ENCODE measurements at regions not wholly inside any gene's neighbourhood (a gene's known extent, or its start where the extent isn't known, plus 50 kb on each side); places are given as distances from the start of the nearest gene placed in this dataset.
"Not testable (repeated sequence)": the region's sequence is repeated elsewhere in the genome, so short reads cannot be mapped to it uniquely, and the experiment has no call there.

DNA sequence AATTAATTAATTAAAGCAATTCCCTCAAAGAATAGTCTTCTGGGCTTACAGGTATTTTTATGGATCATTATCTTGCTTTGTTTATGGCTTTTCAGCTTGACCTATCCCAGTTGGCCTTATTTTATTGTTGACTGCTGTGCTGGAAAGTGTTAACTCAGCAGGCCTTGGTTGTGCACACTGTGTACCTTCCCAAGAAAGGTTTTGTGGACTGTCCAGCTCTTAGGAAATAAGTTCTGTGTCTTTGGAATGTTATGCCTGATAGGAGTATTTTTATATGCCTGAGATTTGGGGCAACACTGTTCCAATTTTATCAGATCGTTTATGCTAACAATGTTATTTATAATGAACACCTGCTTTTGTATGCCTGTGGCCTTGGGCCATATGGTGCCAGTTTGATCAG lies 671.9 kb upstream of the ZNF804A start:
- no peak for DNase-seq (ENCODE audit: low spot score)

DNA sequence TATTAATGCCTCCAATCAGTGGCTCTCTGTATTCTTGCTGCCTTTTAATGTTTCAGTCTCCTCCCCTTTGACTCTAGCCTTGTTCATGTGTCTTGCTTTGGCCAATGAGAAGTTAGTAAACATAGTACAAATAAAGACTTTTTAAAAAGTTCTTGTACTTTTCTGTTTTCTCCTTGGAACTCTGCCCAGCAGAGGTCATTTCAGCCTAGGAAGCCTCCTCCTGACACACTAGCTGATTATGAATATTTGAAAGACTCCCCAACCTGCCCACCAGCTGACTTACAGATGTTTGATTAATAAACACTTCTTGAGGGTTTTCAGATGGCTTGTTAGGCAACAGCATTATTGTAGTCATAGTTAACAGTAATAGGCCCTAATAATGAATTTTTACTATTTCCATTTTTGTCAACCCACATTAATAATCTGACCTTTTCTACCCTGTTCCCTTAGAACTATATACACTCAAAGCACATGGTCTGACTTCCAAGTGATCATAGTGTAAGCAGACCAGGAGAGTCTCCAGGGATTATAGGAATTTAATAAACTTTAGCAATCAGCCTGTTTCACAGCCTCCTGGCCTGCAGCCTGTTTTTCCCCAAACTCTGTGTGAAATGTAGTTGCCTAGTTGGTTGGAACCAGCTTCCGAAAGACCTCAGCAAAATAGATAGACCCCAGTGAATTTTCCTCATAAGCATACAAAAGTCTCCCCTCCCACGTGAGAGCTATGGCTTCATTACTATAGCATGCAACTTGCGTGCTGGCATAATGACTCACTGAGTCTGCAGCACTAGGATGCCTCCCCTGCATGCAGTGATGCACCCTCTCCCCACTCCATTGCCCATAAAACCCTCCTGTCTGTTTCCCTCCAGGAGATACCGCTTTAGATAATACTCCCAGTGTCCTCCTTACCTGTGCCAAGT lies 670.7 kb upstream of the ZNF804A start:
- peak; percentile 39 for DNase-seq (ENCODE audit: low spot score)

DNA sequence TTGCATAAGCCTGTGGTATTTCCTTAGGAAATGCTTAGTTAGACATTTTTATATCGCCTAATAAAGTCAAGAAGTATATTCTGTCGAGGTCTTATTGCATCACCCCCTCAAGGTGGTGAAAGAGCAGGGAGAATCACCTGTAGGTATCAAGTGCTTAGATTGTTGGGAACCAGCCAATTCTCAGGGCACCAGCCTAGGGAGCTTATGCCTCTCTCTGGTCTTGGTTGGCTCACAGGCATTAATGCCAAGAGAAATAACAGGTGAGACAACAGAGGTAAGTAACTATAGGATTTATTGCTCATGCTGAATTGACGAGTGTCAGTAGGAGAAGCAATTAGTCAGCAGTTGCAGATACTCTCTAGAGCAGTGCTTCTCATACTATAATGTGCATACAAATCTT lies 663.3 kb upstream of the ZNF804A start:
- DNase-seq (ENCODE audit: low spot score), result no peak

DNA sequence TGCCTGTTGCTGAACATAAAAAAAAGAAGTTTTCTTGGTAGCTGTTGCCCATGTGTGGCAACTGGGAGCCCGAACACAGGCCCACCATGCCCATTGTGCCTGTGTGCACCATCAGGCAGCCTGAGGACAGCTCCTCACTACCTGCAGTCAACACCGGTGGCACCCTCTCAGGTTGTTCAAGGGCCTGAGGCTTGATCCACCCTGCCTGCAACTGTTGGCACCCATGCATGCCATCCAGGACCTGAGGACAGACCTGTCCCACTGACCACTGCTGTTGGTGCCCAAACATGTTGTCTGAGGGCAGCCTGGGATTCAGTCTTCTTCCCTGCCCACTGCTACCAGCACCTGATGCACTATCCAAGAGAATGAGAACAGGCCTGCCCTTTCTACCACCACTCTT lies 661.1 kb upstream of the ZNF804A start:
- no peak for DNase-seq (ENCODE audit: low spot score)

DNA sequence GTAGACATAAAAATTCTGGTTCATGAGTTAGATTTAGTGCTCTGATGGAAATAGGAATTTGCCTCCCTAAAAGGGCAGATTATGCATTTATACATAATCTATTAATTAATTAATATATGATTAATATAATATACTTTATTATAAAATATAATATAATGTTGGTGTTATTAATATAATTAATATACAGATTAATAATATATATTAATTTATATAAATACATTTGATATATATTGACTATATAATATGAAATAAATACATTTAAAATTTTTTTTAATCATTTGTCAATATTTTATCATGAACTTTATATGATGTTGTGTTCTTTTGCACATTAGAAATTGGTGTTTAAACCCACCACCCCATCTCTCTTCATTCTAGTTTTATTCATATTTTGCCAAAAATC lies 652.1 kb upstream of the ZNF804A start:
- DNase-seq (ENCODE audit: low spot score), result no peak

DNA sequence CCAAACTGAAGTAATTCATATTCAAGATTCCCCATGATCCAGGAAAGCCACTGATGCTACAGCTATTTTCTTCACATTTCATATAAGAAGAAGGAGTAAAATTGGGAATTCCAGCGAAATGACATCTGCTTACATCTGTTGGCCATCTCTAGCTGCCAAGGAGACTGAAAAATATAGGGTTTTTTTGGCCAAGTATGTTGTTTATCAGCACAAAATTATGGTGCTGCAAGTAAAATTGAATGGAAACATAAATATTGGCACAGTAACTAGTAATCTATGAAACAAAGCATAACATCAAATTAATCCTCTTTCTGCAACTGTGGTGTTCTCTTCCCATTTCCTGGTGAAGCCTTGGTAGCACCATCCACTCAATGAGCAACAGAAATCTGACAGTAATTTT lies 649.5 kb upstream of the ZNF804A start:
- no peak for DNase-seq (ENCODE audit: low spot score)

DNA sequence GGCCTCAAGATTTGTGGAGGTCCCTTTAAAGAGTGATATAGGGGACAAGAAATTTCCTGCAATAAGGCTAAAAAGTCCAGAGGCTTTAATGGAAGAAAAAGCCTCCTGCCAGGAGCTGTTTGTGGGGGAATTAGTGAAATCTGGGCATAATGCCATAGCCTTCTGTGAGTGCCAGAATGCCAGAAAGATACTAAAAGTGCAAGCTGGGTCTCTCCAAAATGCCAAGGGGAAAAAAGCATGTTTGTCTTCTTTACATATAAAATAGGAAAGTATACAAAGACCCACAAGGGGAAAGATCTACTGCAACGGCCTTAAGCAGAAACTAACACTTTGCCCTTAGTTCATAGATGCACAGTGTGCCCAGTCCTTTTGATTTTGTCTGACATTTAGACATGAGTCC lies 647.7 kb upstream of the ZNF804A start:
- DNase-seq (ENCODE audit: low spot score), result no peak

DNA sequence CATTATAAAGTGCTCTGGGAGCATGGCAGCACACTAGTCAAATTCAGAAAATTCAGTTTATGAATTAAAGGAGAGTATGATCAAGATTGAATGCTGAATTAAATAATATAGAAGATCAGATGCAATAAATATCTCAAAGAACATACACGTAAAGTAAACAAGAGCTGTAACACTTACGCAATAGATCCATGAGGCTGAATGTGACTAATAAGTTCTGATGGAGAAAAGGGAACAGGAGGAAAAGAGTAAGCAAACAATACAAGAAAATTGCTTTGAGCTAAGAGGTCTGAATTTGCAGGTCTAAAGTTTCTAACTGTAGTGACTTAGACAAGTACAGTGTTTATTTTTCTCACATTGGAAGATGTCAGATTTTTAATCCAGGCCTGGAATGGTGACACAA lies 646.7 kb upstream of the ZNF804A start:
- no peak for DNase-seq (ENCODE audit: low spot score)

DNA sequence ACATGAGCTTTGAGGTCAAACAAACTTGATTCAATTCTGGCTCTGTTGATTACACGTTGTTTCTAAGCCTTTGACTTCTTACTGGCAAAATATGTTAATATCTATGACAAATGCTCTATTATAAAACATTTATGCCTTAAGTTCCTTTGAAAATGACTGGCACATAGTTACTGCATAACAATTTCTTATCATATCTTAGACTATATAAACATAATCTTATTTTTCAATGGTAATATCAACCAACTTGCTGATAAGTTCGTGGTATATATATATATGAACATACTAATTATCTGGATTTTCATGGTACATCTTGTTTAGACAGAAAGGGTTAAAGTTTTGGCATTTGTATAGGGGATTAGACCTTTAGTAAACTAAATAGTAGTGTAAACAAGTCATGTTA lies 645.6 kb upstream of the ZNF804A start:
- no peak for DNase-seq (ENCODE audit: low spot score)

DNA sequence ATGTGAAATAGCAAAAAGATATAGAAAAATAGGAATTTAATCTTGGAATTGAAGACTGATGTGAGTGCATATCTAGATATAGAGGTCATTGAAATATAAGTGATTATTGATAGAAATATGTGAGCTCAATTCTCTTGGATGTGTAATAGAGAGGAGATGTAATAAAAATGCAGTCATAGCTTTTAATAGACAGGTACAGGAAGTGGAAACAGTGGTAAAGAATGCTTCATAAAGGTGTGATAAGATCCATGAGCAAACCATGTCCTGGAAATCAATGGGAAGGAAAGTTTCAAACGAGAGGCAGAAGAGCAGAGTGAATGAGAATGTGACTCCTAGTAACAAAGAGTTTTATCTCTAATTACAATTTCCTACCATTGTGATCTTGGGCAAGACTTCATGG lies 634.7 kb upstream of the ZNF804A start:
- DNase-seq (ENCODE audit: low spot score), result no peak

DNA sequence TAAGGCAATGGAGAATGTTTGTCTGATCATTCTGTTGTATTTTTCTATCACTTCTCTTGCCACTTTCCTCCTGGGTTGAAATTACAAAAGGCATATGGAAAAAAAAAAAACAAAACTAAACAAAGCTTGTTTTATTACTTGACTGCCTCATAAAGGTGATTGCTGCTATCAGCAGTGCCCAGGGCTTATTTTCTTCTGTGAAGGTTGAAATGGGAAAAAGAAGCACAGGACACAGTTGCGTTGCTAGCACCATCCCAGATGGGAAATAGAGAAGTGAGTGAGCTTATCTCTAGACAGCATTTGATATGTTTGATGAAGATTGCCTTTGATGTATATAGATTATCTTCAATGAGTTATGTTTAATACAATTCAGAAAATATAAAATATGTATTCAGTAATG lies 633.8 kb upstream of the ZNF804A start:
- no peak for DNase-seq (ENCODE audit: low spot score)

DNA sequence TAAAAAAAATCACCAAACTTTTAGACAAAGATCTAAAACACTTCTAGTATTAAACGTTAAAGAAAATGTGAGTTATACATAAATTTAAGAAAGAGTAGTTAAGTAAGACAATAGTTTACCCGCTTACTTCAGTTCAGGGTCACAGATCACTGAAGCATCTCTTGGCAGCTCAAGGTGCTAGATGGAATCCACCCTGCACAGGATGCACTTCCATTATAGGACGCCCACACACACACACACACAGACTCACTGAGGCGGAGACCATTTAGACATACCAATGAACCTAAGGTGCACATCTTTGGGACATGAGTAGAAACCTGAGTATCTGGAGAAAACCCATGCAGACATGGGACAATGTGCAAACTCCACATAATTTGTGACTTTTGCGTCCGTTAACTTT lies 630.6 kb upstream of the ZNF804A start:
- no peak for DNase-seq (ENCODE audit: low spot score)

DNA sequence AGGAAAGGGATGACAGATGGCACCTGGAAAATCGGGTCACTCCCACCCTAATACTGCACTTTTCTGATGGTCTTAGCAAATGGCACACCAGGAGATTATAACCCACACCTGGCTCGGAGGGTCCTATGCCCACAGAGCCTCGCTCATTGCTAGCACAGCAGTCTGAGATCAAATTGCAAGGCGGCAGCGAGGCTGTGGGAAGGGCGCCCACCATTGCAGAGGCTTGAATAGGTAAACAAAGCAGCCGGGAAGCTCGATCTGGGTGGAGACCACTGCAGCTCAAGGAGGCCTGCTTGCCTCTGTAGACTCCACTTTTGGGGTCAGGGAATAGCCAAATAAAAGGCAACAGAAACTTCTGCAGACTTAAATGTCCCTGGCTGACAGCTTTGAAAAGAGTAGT lies 622.7 kb upstream of the ZNF804A start:
- DNase-seq (ENCODE audit: low spot score), result not testable (repeated sequence)

DNA sequence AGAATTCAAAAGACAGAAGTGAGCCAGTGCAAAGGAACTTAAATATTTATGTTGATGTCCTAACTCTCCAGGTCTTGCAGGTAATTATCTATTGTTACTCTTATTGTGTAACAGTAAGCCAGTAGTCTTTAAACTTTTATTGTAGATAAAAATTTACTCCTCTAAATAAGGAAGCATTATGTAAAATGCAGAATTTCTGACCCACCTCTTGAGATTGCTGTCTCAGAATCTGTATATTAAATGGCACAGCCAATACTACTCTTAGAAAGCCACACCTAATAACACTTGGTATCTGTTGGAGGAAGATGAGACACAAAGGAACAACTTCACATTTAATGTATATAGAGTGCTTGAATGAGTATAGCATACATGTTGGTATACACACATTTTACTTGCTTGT lies 613.5 kb upstream of the ZNF804A start:
- no peak for DNase-seq (ENCODE audit: low spot score)

DNA sequence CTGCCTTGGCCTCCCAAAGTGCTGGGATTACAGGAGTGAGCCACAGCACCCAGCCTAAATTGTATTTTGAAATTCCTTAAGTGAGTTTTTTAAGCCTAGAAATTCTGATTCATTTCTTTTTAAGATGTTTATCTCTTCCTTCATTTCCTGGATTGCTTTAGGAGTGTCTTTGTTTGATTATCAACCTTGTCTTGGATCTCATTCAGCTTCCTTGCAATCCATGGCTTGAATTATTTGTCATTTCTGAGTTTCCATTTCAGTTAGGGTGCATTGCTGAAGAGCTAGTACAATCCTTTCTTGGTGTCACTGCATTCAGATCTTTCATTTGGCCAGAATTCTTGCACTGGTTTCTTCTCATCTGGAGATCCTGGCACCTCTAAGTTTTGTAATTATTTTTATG lies 606.4 kb upstream of the ZNF804A start:
- no peak for DNase-seq (ENCODE audit: low spot score)

DNA sequence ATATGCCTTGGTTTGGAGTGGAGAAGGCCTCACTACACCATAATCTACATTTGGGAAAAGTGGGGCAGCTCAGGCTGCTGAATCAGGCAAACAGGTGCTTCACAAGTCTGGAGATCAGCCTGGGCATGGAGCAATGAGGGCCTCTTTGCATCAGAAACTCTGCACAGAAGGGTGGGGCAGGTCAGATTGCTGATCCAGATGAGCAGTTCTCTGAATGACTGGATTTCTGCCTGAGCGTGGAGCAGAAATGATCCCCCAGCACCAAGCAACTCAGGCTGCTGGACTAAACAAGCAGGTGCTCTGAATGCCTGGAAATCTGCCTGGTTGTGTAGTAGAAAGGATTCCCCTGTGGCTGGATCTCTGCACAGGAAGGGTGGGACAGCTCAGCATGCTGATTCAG lies 605.3 kb upstream of the ZNF804A start:
- no peak for DNase-seq (ENCODE audit: low spot score)

DNA sequence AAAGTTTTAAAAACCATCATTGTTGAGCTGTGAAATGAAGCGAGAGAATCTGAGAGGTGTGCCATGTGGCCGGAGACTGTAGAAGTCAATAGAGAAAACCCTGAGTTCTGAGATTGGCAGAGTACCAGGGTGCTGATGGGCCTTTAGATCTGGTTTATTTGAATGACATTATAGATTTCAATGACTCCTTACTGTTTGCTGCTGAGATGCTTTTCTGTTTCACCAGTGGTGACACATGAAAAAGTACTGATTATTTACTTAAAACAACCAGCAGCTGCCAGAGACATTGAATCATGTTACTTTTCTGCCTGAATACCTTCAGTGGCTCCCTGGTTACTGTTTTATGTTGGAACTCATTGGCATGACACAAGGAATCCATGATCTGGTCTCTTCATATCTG lies 602.7 kb upstream of the ZNF804A start:
- DNase-seq (ENCODE audit: low spot score), result peak; percentile 12

DNA sequence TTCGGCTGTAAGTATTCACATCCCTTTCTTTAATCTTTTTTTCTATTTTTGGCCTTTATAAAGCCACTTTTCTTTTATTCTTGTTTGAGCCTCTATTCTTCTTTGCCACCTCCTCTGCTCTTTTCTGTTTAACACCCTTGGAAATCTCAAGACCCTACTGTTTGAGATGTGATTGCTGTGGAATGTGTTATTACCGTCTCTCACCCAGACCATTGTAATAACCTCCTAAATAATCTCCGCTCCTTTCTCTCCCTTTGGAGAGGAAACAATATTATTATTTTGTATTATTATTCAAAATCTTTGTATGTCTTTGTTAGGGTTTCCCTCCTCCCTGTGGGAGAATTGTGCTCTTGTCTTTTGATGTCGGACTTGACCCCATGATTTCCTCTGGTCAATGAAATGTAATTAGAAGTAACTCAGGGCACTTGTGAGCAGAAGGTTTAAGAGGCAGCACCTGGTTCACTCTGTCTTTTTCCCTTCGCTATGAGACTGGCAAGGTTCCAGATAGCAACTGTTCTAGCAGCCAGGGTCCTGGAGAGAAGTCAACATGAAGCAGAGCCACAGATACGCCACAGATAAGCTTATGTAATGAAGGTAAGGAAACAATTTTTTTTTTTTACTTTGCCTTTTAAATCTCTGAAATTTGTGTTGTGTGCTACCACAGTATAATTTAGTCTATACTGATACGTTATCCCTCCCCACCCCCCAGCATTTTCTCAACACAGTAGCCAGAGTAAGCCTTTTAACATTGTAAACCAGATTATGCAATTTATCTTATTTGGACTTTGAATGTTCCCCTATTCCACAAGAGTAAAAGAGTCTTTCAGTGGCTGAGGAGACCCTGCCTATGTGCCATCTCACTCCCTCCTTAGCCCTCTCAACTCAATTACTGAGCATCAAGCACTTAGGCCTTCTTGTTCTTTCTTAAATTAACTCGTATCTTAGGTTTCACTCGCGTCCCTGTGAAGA lies 601.2 kb upstream of the ZNF804A start:
- DNase-seq (ENCODE audit: low spot score), result no peak

DNA sequence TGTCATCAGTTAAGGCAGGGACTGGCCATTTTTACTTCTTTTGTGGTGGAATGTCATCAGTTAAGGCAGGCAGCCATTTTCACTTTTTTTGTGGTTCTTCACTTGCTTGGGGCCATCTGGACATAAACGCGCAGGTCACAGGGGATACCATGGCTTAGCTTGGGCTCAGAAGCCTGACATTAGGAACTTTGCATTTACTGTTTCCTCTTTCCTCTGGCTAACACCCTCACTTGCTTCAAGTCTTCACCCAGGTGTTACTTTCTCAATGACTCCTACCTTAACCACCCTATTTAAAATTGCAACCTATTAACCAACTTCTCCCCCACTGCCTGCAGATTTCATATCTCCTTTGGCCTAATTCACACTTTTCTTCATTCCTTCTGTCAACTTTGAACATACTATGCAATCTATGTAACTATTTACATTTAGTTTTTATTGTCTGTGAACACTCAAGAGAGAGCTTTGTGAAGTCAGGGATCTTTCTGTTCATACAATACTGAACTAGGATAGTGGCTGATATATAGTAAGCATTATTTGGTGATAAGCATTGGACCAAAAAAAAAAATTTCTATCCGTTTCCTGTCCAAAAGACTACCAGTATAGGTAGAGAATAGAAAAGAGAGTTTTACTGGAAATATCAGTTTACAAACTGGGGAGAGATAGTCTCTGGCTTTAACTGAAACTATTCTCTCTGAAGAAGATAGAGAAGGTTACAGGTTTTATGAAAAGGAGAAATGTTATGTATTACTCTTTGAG lies 600.1 kb upstream of the ZNF804A start:
- no peak for DNase-seq (ENCODE audit: low spot score)

DNA sequence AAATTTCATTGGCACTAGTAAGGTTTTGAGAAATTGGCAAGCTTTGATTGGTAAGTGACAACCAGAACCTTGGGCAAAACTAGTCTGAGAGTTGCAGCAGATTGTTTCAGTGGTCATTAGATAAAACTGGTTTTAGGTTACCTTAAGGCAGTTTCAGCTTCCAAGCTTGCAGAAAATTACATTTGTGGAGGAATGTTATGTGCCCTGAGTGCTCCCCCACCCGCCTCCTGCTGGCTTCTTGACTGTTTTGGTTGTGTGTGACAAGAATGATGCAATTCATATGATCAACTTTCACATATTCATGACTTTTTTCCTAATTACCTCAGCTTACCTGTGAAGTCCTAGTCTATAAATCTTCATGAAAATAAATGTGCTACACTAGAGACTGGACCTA lies 599.5 kb upstream of the ZNF804A start:
- no peak for DNase-seq (ENCODE audit: low spot score)

DNA sequence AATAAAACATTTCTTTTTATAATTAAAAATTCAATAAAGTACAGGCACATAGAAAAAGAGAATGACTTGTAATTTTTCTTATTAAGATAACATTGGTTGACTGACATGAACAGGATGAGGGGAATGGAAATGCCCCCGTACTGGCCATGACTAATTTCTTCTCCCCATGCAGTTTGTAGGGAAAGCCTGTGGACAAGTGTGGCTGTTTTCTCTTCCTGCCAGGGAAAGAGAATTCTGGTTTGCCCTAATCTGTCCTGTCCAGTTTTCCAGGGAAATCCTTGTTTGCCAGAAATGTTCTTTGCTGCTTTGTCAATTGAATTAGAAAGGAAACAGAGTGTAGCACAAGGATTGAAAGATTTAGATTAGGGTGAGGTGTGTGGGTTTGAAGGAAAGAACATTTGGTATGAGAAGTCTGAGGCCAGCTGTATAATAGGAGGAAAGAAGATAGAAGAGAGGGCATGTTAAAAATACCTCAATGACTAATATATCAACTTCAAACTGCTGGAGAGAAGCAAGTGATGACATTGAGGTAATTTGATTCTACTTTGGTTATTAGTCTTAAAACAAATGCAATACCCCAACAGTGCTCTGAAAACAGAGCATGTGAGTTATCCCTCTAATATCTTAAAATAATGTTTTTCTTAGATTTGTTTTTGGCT lies 593.9 kb upstream of the ZNF804A start:
- DNase-seq (ENCODE audit: low spot score), result no peak

Measured in RKO (cell line).